ENCODE measurements at regions not wholly inside any gene's neighbourhood (a gene's known extent, or its start where the extent isn't known, plus 50 kb on each side); places are given as distances from the start of the nearest gene placed in this dataset.

- no peaks in the 10 kb centered on the region for H3K9me2 ChIP-seq (ENCODE audit: insufficient read depth, low read length)
- H3K27ac ChIP-seq (ENCODE audit: low read length) = no peak overlapping the region
- H3K9me3 ChIP-seq (ENCODE audit: low read length) = no peaks in the 10 kb centered on the region
- no peaks in the 10 kb centered on the region for H3F3A ChIP-seq (ENCODE audit: insufficient read depth, low read length, poor library complexity, severe bottlenecking)
- no peak for TF ChIP-seq EP300 (conservative IDR thresholded peaks at IDR 0.05; ENCODE audit: poor library complexity, severe bottlenecking)
- TF ChIP-seq, protein P1, sequence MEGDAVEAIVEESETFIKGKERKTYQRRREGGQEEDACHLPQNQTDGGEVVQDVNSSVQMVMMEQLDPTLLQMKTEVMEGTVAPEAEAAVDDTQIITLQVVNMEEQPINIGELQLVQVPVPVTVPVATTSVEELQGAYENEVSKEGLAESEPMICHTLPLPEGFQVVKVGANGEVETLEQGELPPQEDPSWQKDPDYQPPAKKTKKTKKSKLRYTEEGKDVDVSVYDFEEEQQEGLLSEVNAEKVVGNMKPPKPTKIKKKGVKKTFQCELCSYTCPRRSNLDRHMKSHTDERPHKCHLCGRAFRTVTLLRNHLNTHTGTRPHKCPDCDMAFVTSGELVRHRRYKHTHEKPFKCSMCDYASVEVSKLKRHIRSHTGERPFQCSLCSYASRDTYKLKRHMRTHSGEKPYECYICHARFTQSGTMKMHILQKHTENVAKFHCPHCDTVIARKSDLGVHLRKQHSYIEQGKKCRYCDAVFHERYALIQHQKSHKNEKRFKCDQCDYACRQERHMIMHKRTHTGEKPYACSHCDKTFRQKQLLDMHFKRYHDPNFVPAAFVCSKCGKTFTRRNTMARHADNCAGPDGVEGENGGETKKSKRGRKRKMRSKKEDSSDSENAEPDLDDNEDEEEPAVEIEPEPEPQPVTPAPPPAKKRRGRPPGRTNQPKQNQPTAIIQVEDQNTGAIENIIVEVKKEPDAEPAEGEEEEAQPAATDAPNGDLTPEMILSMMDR (IDR thresholded peaks at IDR 0.05; ENCODE audit: poor library complexity, severe bottlenecking) = no peak
- no peaks in the 10 kb centered on the region for H3K27me3 ChIP-seq (ENCODE audit: insufficient read depth, low read depth, low read length)
- no peak overlapping the region for H3K4me3 ChIP-seq (ENCODE audit: low read length)
- H3K79me2 ChIP-seq (replicated peaks; ENCODE audit: insufficient read depth, low read length) = no peaks in the 10 kb centered on the region
- no peak overlapping the region for H3K9ac ChIP-seq (ENCODE audit: low read length)
- no peaks in the 10 kb centered on the region for H4K20me1 ChIP-seq (ENCODE audit: insufficient read depth)
- no peak overlapping the region for H3K4me2 ChIP-seq (ENCODE audit: low read length)
- H2AFZ ChIP-seq (ENCODE audit: low read depth, low read length) = no peak overlapping the region
- H3K36me3 ChIP-seq (ENCODE audit: insufficient read depth, low read length) = no peaks in the 10 kb centered on the region
Measured at GRCh38 chr6:141110481-141110880, 1022.2 kb upstream of the GJE1 start.

DNA sequence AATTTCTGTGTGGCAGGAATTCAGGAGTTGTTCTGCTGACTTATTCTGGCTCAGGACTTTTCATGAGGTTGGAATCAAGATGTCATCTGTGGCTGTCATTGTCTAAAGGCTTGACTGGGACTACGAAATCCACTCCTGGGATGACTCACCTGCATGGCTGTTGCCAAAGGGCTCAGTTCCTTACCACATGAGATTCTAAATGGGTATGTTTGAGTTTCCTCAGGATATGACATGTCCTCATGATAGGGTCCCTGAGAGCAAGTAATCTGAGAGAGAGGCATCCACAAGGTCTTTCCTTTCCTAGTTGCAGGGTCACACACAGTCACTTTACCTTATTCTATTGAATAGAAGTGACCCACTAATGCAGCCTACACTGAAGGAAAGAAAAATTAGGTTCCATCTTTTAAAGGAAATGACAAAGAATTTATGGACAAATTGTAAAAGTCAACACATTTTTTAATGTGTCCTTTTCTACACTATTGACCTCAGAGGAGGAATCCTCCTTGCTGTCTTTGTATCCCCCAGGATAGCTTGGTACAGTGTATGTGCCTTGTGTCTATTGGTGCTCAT, 1025.0 kb upstream of the GJE1 start:
- Histone ChIP-seq H3K9me3 (ENCODE audit: low read length) (no peaks in the 10 kb centered on the region), H3K79me2 (replicated peaks; ENCODE audit: insufficient read depth, low read length) (no peaks in the 10 kb centered on the region), H3K36me3 (ENCODE audit: insufficient read depth, low read length) (no peaks in the 10 kb centered on the region), H2AFZ (ENCODE audit: low read depth, low read length) (no peak overlapping the region), H3F3A (ENCODE audit: insufficient read depth, low read length, poor library complexity, severe bottlenecking) (no peaks in the 10 kb centered on the region), H3K9me2 (ENCODE audit: insufficient read depth, low read length) (no peaks in the 10 kb centered on the region), H3K9ac (ENCODE audit: low read length) (no peak overlapping the region), H3K27me3 (ENCODE audit: insufficient read depth, low read depth, low read length) (no peaks in the 10 kb centered on the region), H3K4me2 (ENCODE audit: low read length) (no peak overlapping the region), H4K20me1 (ENCODE audit: insufficient read depth) (no peaks in the 10 kb centered on the region), H3K27ac (ENCODE audit: low read length) (no peak overlapping the region), H3K4me3 (ENCODE audit: low read length) (no peak overlapping the region)
- TF ChIP-seq, protein P2, sequence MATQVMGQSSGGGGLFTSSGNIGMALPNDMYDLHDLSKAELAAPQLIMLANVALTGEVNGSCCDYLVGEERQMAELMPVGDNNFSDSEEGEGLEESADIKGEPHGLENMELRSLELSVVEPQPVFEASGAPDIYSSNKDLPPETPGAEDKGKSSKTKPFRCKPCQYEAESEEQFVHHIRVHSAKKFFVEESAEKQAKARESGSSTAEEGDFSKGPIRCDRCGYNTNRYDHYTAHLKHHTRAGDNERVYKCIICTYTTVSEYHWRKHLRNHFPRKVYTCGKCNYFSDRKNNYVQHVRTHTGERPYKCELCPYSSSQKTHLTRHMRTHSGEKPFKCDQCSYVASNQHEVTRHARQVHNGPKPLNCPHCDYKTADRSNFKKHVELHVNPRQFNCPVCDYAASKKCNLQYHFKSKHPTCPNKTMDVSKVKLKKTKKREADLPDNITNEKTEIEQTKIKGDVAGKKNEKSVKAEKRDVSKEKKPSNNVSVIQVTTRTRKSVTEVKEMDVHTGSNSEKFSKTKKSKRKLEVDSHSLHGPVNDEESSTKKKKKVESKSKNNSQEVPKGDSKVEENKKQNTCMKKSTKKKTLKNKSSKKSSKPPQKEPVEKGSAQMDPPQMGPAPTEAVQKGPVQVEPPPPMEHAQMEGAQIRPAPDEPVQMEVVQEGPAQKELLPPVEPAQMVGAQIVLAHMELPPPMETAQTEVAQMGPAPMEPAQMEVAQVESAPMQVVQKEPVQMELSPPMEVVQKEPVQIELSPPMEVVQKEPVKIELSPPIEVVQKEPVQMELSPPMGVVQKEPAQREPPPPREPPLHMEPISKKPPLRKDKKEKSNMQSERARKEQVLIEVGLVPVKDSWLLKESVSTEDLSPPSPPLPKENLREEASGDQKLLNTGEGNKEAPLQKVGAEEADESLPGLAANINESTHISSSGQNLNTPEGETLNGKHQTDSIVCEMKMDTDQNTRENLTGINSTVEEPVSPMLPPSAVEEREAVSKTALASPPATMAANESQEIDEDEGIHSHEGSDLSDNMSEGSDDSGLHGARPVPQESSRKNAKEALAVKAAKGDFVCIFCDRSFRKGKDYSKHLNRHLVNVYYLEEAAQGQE (IDR thresholded peaks at IDR 0.05; ENCODE audit: borderline replicate concordance) = no peak
- TF ChIP-seq MXI1 (conservative IDR thresholded peaks at IDR 0.05; ENCODE audit: poor library complexity, severe bottlenecking) = no peak

- H3K4me2 ChIP-seq (ENCODE audit: low read length) = no peak overlapping the region
Measured at GRCh38 chr6:141105481-141105880, 1027.2 kb upstream of the GJE1 start.

More at GRCh38 chr6:141105481-141105880, 1027.2 kb upstream of the GJE1 start:
- Histone ChIP-seq H2AFZ (ENCODE audit: low read depth, low read length) (no peak overlapping the region), H3F3A (ENCODE audit: insufficient read depth, low read length, poor library complexity, severe bottlenecking) (no peaks in the 10 kb centered on the region), H3K9me3 (ENCODE audit: low read length) (no peaks in the 10 kb centered on the region), H3K9ac (ENCODE audit: low read length) (no peak overlapping the region), H3K36me3 (ENCODE audit: insufficient read depth, low read length) (no peaks in the 10 kb centered on the region), H4K20me1 (ENCODE audit: insufficient read depth) (no peaks in the 10 kb centered on the region), H3K79me2 (replicated peaks; ENCODE audit: insufficient read depth, low read length) (no peaks in the 10 kb centered on the region), H3K27me3 (ENCODE audit: insufficient read depth, low read depth, low read length) (no peaks in the 10 kb centered on the region), H3K27ac (ENCODE audit: low read length) (peak overlapping the region; percentile 22), H3K4me3 (ENCODE audit: low read length) (no peak overlapping the region), H3K9me2 (ENCODE audit: insufficient read depth, low read length) (no peaks in the 10 kb centered on the region)
- TF ChIP-seq RAD21 (conservative IDR thresholded peaks at IDR 0.05) (peak; percentile 11), SMC3 (conservative IDR thresholded peaks at IDR 0.05; ENCODE audit: poor library complexity) (no peak)

All from neural cell (in vitro differentiated cells).